Body of pancreas (tissue), 4 donors: ENCODE measurements at regions not wholly inside any gene's neighbourhood (a gene's known extent, or its start where the extent isn't known, plus 50 kb on each side); places are given as distances from the start of the nearest gene placed in this dataset.

Experiments
- ATAC-seq: fragments of 150-250 bp; one replicate; pipeline ENCODE4 v1.9.1; 2016
- DNase-seq, 4 donors: peaks; one replicate each; pipeline ENCODE4 v3.0.0-alpha.2; 2019
- H3K27ac ChIP-seq, 4 donors: fragments of 200-600 bp; sonication (generic); 1 replicate in 3 of 4; 2 replicates in 1 of 4; pipeline versions ENCODE4 v1.5.1 to v1.6.1; 2016 to 2019; ENCODE audit warnings: mild to moderate bottlenecking in 1 of 4, mixed read lengths in 1 of 4, moderate library complexity in 1 of 4
- H3K27me3 ChIP-seq, 2 donors: fragments of 200-600 bp; sonication (generic); one replicate each; pipeline ENCODE4 v1.6.0; 2016; ENCODE audit warnings: mild to moderate bottlenecking in 1 of 2
- H3K36me3 ChIP-seq, 2 donors: fragments of 200-600 bp; sonication (generic); replicated peaks in 1 of 2; 2 replicates each; pipeline ENCODE4 v1.5.1; 2016; ENCODE audit warnings: low read depth in 2 of 2; ENCODE audit not compliant: insufficient read depth in 1 of 2
- H3K4me1 ChIP-seq: fragments of 200-600 bp; sonication (generic); one replicate; pipeline ENCODE4 v1.6.0; 2016
- H3K4me3 ChIP-seq, 2 donors: fragments of 200-600 bp; sonication (generic); 1 replicate in 1 of 2; 2 replicates in 1 of 2; pipeline ENCODE4 v1.5.1; 2016 to 2019
- H3K9me3 ChIP-seq, 3 donors: fragments of 200-600 bp; sonication (generic); 1 replicate in 2 of 3; 2 replicates in 1 of 3; pipeline ENCODE4 v1.5.1; 2016
- POLR2A ChIP-seq, 3 donors: fragments of 450-650 bp; IDR thresholded peaks; one replicate each; pipeline ENCODE4 v1.6.1; 2016; ENCODE audit warnings: antibody characterized with exemption in 3 of 3, mild to moderate bottlenecking in 2 of 3
- WGBS, 2 donors: methylation state at CpG; one replicate each; pipeline ENCODE4 v1.1.5; 2017; 5-methylcytosine and 5-hydroxymethylcytosine counted together
- intact Hi-C: fragments of 100-400 bp; cut with DNase I; formaldehyde crosslinking; loops from one replicate; pipeline ENCODE4 v1.15.1; 2023
- TF ChIP-seq, protein P1 (sequence below), 7 experiments: fragments of 450-650 bp in 4 of 7; fragments of 200-600 bp in 3 of 7; sonication (generic) in 3 of 7; IDR thresholded peaks; one replicate each; pipeline ENCODE4 v1.5.1; 2016 to 2019; ENCODE audit warnings: antibody characterized with exemption in 7 of 7

DNA sequence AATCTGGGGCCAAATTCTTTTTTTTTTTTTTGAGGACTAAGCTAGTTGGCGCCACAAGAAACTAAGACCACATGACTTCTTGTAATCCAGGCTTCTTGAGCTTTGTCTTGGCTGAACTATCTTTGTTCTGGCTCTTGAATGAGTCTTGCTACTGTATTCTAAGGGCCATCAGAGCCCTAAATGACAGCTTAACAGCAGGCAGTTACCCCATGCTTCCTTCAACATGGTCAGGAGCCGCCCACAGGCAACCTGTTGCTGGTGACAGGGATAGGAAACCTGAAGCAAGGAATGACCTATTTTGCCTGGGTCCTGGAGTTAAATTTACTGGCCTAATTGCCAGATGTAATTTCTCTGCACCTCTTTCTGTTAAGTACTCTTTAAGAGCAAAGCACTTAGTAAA is 188.2 kb upstream of the PLXNA2 start:
- Histone ChIP-seq H3K27ac (no peak overlapping the region), H3K4me3 (no peak overlapping the region), H3K4me1 (no peaks in the 10 kb centered on the region), H3K27me3 (no peaks in the 10 kb centered on the region), H3K36me3 (no peaks in the 10 kb centered on the region), H3K9me3 (no peaks in the 10 kb centered on the region)
- intact Hi-C loops, result no loop called here
- TF ChIP-seq, protein P1, sequence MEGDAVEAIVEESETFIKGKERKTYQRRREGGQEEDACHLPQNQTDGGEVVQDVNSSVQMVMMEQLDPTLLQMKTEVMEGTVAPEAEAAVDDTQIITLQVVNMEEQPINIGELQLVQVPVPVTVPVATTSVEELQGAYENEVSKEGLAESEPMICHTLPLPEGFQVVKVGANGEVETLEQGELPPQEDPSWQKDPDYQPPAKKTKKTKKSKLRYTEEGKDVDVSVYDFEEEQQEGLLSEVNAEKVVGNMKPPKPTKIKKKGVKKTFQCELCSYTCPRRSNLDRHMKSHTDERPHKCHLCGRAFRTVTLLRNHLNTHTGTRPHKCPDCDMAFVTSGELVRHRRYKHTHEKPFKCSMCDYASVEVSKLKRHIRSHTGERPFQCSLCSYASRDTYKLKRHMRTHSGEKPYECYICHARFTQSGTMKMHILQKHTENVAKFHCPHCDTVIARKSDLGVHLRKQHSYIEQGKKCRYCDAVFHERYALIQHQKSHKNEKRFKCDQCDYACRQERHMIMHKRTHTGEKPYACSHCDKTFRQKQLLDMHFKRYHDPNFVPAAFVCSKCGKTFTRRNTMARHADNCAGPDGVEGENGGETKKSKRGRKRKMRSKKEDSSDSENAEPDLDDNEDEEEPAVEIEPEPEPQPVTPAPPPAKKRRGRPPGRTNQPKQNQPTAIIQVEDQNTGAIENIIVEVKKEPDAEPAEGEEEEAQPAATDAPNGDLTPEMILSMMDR (IDR thresholded peaks at IDR 0.05), result no peak
- no peak for TF ChIP-seq POLR2A (IDR thresholded peaks at IDR 0.05)
- ATAC-seq, result no peak
- no peak for DNase-seq
- WGBS, 2 donors, result 86 to 88% methylated on average over 2 of the region's 2 CpGs

DNA sequence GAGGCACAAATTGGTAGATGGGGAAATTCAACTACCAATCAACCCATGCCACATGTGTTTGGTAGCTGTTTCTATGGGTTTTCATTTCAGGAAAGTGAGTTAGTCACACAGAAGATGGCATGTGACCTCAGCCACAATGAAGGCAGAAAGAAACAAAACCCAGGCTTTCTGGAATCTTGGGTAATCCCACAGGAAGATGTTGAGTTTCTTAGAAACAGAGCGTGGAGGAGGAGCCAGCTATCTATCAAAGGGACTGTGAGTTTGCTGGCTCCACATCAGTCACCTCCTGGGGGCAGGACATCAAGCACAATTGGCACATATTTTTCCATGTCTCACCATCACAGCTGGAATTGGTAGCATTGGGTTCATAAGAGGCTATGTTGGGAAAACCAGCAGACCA is 188.9 kb upstream of the PLXNA2 start:
- no peaks in the 10 kb centered on the region for H3K4me1 ChIP-seq
- TF ChIP-seq, protein P1 (IDR thresholded peaks at IDR 0.05), result no peak
- TF ChIP-seq POLR2A (IDR thresholded peaks at IDR 0.05), result no peak
- no peaks in the 10 kb centered on the region for H3K36me3 ChIP-seq
- intact Hi-C loops, result no loop called here
- ATAC-seq (no peak), DNase-seq (no peak)
- 60 to 67% methylated on average over 1 of the region's 1 CpG for WGBS, 2 donors
- H3K9me3 ChIP-seq, result no peaks in the 10 kb centered on the region
- no peak overlapping the region for H3K4me3 ChIP-seq
- no peak overlapping the region for H3K27ac ChIP-seq
- no peaks in the 10 kb centered on the region for H3K27me3 ChIP-seq

DNA sequence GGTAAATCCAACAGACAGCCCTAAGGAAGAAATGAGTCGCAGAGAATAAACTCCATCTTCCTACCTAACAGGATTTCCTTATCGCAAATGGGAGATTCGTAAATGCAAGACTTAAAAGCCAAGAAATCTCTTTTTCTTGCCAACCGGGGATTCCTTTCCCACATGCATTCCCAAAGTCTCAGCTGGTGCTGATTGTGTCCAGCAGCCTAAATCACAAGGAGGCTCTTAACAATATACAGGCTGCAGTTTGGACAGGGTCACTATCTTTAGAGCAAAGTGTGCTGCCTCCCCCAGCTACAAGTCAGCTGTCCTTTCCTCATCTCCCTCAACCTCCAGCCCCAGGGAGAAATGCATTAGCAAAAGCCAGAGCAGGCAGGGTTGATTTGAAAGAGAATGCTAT is 189.8 kb upstream of the PLXNA2 start:
- intact Hi-C loops, result no loop called here
- DNase-seq, result no peak
- WGBS, 2 donors, result 73 to 74% methylated on average over 4 of the region's 4 CpGs
- ATAC-seq, result no peak
- Histone ChIP-seq H3K9me3 (no peaks in the 10 kb centered on the region), H3K27me3 (no peaks in the 10 kb centered on the region), H3K27ac (no peak overlapping the region), H3K4me1 (no peaks in the 10 kb centered on the region), H3K36me3 (no peaks in the 10 kb centered on the region), H3K4me3 (no peak overlapping the region)
- TF ChIP-seq, protein P1 (IDR thresholded peaks at IDR 0.05), result no peak
- TF ChIP-seq POLR2A (IDR thresholded peaks at IDR 0.05), result no peak

DNA sequence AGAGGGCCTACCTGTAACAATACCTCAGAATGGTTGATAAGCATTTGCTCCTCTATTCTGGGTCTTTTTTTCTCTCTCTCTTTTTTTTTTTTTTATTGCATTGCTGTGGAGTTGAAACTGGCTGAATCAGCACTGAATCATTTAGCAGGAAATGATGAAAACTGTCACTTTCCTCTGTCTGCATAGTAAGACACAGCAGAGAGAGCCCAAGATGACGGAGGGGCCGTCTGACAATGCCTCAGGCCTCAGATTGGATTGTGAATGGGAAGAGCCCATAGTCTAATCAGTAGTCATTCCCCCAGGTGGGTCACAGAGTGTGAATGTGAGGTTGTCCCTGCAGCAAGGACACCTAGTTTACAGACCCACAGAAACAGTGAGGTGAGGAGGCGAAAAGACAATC is 193.2 kb upstream of the PLXNA2 start:
- H3K27ac ChIP-seq, result no peak overlapping the region
- H3K27me3 ChIP-seq, result no peaks in the 10 kb centered on the region
- no peak for ATAC-seq
- intact Hi-C loops, result no loop called here
- 56 to 68% methylated on average over 3 of the region's 3 CpGs for WGBS, 2 donors
- no peaks in the 10 kb centered on the region for H3K36me3 ChIP-seq
- no peak overlapping the region for H3K4me3 ChIP-seq
- no peaks in the 10 kb centered on the region for H3K4me1 ChIP-seq
- no peak for DNase-seq
- H3K9me3 ChIP-seq, result no peaks in the 10 kb centered on the region
- TF ChIP-seq POLR2A (IDR thresholded peaks at IDR 0.05), result no peak
- TF ChIP-seq, protein P1 (IDR thresholded peaks at IDR 0.05), result no peak

DNA sequence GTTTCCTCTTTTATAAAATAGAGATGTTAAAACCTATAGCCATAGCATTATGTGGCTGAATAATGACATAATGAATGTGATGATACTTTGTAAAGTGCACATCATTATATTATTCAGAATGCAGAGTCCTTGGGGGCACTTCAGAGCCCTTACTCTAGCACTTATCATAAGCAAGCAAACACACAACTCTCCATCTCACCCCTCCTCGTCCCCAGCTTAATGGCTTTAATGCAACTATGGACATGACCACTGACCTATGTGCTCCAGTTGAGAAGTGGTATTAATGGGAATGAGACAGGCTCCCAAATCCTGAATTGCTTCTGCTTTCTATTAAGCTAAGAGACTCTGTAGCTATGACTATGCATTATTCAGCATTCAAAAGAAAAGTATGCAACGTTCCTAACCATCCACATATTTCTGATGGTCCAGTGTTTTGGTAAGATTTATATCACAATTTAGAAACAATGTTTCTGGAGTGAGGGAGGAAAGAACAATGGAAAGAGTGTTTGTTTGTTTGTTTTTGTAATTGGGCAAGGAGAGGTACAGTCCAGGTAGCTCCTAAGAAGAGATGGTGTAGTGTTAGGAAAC is 194.0 kb upstream of the PLXNA2 start:
- H3K27me3 ChIP-seq, result no peaks in the 10 kb centered on the region
- intact Hi-C loops, result no loop called here
- H3K4me3 ChIP-seq, result no peak overlapping the region
- H3K36me3 ChIP-seq, result no peaks in the 10 kb centered on the region
- no peaks in the 10 kb centered on the region for H3K9me3 ChIP-seq
- no peaks in the 10 kb centered on the region for H3K4me1 ChIP-seq
- ATAC-seq (no peak), DNase-seq (no peak)
- H3K27ac ChIP-seq, result no peak overlapping the region
- TF ChIP-seq, protein P1 (IDR thresholded peaks at IDR 0.05), result no peak
- TF ChIP-seq POLR2A (IDR thresholded peaks at IDR 0.05), result no peak
- WGBS, 2 donors, result 5 to 26% methylated on average over 2 of the region's 2 CpGs
